ENCODE measurements at regions not wholly inside any gene's neighbourhood (a gene's known extent, or its start where the extent isn't known, plus 50 kb on each side); places are given as distances from the start of the nearest gene placed in this dataset.

DNA sequence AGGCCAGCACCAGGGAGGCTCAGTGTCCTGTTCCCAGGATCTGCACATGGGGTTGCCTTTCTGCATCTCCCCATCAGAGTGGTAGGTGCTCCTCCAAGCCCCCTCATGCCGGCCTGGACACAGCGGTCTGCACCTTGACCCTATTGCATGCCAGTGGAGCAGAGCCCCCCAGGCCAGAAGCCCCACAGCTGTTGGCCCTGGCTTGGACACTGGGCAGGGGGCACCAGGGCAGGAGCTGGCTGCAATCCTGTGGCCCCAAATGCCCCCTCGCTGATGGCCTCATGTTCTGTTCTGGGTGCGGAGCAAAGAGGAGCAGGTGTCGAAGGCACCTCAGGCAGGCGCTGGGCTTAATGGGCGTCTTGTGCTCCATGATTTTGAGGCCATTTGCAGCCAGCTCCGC lies 62.7 kb downstream of the CCDC74A start:
- no peak for TF ChIP-seq TCF7 (IDR thresholded peaks at IDR 0.05; ENCODE audit: borderline replicate concordance)
- no peak for TF ChIP-seq YY1 (IDR thresholded peaks at IDR 0.05; ENCODE audit: borderline replicate concordance in 1 of 3, control insufficient read depth in 1 of 3, extremely low read depth in 1 of 3, insufficient read depth in 3 of 3, insufficient read length in 1 of 3, insufficient replicate concordance in 2 of 3, low read depth in 1 of 3, low read length in 2 of 3)
- TF ChIP-seq ZNF224 (CRISPR knock-in tag; IDR thresholded peaks at IDR 0.05): no peak
- TF ChIP-seq, protein P1, sequence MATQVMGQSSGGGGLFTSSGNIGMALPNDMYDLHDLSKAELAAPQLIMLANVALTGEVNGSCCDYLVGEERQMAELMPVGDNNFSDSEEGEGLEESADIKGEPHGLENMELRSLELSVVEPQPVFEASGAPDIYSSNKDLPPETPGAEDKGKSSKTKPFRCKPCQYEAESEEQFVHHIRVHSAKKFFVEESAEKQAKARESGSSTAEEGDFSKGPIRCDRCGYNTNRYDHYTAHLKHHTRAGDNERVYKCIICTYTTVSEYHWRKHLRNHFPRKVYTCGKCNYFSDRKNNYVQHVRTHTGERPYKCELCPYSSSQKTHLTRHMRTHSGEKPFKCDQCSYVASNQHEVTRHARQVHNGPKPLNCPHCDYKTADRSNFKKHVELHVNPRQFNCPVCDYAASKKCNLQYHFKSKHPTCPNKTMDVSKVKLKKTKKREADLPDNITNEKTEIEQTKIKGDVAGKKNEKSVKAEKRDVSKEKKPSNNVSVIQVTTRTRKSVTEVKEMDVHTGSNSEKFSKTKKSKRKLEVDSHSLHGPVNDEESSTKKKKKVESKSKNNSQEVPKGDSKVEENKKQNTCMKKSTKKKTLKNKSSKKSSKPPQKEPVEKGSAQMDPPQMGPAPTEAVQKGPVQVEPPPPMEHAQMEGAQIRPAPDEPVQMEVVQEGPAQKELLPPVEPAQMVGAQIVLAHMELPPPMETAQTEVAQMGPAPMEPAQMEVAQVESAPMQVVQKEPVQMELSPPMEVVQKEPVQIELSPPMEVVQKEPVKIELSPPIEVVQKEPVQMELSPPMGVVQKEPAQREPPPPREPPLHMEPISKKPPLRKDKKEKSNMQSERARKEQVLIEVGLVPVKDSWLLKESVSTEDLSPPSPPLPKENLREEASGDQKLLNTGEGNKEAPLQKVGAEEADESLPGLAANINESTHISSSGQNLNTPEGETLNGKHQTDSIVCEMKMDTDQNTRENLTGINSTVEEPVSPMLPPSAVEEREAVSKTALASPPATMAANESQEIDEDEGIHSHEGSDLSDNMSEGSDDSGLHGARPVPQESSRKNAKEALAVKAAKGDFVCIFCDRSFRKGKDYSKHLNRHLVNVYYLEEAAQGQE (IDR thresholded peaks at IDR 0.05; ENCODE audit: borderline replicate concordance): no peak
- TF ChIP-seq, protein P1 (CRISPR knock-in tag; IDR thresholded peaks at IDR 0.05; ENCODE audit: low read depth): no peak

Data from K562 (cell line).